Renal pelvis (tissue), 1 donor: ENCODE measurements at regions not wholly inside any gene's neighbourhood (a gene's known extent, or its start where the extent isn't known, plus 50 kb on each side); places are given as distances from the start of the nearest gene placed in this dataset.

Source experiments
- DNase-seq: peaks from one replicate; pipeline ENCODE4 v3.0.0-alpha.2; 2013

DNA sequence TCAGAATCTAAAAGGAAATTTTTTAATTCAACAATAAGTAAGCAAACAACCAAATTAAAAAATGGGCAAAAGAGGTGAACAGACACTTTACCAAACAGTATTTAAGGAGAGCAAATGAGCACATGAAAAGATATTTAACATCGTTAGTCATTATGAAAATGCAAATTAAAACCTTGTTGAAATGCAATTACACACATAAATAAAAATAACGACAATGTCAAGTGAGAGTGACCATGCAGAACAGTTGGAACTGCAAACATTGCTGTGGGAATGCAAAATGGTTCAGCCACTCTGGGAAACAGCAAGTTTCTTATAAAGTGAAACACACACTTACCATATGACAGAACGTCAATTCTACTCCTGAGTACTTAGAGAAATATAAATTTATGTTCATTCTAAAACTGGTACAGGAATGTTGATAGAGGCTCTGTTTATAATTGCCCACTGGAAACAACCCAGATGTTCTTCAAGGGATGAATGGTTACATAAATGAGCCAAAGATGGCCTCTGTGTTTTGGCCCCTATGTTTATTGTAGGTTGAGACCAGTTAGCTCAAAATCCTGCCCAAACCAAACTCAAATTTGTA, 678.1 kb downstream of the UQCRFS1 start:
- no peak for DNase-seq

DNA sequence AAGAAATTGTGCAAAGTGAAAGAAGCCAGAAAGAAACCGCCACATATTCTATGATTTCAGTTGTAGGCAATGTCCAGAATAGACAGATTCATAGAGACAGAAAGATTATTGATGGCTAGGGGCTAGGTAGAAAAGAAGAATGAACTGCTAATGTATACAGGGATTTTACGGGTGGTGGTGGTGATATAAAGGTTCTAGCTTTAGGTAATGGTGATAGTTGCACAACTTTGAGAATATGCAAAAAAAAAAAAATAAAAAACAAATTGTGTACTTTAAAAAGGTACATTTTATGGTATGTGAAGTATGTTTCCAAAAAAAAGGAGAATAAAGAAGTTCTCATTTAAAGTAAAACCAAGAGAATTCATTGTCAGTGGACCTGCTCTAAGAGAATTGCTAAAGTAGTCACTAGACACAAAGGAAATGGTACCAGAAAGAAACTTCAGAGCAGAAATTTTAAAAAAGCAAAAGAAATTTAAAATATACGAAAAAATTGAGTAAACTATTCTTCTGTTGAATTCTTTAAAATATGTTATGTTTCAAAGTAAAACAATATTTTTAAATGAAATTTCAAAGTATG, 680.1 kb downstream of the UQCRFS1 start:
- no peak for DNase-seq

DNA sequence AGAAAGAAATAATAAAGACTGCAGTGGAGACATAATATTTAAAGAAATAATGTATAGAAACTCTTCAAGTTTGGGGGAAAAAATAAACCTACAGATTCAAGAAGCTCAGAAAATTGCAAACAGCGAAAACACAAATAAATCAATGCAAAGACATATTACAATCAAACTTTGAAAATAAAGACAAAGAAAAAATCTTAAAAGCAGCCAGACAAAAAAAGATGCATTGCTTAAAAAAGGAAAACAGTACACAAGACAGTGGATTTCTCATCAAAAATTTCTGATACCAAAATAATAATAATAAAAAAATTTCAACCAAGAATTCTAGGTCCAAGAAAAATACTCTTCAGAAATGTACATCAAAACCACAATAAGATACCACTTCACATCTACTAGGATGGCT, 681.0 kb downstream of the UQCRFS1 start:
- no peak for DNase-seq

DNA sequence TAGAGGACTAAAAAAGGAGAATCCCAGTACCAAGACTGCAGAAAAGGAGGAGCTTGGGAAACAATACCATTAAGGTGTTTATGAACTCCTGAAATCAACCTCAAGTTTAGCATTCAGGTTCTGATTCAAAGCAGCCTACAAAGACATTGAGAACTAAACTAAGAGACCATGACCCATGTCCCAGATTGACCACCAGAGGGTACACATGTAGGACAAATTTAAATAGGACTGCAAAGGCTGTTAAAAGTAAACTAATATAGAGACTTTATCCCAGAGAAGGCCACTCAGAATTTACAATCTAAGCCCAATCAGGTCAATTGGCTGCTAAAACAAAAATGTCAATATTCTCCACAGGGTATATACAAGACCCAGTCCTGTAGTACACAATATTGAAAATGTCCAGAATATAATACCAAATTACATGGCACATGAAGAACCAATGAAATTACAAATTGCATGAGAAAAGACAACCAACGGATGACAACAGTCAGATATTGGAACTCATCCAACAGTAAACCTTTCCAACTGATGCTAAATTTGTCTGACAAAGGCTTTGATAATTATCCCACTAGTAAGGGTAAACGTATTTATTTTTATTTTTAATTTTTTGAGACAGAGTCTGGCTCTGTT, 682.4 kb downstream of the UQCRFS1 start:
- no peak for DNase-seq

DNA sequence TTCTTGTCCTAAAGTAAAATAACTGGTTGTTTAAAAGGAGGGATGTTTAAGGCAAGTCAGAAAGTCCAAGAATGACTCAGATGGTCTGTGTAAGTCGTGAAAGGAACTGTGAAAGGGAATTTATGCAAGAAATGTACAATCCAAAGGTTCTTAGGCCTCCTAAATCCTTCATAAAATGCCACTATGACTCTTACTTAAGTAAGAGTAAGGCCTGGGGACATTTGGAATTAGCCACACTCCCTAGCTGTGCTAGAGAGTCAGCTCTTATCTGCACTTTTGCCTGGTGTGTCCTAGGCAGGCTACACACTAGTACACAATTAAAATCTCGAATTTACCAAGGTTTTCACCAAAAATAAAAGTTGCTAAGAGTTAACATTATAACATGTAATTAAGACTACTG, 686.9 kb downstream of the UQCRFS1 start:
- DNase-seq = no peak

DNA sequence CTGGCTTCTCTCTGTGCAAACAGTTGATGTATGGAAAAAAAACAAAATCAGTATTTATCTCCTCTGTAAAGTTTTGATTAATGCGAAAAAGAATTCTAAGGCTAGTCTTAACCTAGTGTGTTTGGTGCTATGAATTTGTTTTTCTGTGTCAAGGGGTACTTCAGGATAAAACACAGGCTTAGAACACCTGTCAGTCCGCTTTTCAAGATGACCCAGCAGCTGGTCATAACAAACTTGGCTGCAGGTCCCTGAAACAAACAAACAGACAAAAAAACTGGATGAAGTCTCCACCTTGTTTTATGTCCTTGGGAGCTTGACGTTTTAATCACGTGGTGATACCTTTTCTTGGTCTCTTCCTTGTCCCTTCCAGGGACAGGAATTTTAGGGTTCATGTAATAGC, 689.3 kb downstream of the UQCRFS1 start:
- DNase-seq = no peak

DNA sequence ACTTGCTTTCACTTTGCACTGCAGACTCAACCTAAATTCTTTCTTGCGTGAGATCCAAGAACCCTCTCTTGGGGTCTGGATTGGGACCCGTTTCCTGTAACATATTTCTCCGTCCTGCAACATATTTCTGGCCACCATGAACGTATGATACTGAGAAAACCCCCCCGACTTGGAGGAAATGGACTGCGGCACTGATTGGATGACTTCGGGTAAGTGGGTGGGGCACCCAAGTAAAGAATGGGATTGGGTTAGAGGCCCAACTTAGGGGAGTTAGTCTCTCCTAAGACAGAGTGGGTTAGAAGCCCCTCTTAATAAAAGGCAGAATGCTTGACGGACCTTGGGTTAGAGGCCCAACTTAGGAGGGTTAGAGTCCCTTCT, 690.4 kb downstream of the UQCRFS1 start:
- no peak for DNase-seq

DNA sequence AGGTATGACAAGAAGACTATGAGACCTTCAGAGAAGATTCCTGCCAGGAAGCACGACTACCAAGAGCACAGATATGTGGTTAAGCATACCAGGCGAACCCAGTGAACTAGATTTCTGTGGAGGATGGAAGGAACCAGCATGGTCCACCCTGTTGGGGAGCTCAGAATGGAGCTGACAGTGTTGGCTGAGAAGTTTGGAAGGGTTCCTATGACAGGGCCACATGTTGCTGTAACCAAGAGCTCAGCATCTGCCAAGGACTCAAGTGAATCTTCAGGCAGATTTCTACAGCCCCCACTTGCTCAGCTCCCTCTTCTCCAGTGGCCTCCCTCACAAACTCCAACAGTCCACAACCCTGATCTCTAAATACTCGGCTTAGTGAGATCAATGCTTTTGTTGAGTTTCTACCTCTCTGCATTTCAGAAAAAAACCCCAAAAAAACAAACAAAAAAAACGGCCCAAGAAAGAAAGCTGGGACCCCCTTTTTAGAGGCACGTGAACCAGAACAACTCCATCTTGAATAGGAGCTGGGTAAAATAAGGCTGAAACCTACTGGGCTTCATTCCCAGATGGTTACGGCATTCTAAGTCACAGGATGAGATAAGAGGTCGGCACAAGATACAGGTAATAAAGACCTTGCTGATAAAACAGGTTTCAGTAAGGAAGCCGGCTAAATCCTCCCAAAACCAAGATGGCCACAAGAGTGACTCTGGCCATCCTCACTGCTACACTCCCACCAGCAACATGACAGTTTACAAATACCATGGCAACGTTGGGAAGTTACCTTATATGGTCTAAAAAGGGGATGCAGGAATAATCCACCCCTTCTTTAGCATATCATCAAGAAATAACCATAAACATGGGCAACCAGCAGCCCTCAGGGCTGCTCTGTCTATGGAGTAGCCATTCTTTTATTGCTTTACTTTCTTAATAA, 691.1 kb downstream of the UQCRFS1 start:
- no peak for DNase-seq

DNA sequence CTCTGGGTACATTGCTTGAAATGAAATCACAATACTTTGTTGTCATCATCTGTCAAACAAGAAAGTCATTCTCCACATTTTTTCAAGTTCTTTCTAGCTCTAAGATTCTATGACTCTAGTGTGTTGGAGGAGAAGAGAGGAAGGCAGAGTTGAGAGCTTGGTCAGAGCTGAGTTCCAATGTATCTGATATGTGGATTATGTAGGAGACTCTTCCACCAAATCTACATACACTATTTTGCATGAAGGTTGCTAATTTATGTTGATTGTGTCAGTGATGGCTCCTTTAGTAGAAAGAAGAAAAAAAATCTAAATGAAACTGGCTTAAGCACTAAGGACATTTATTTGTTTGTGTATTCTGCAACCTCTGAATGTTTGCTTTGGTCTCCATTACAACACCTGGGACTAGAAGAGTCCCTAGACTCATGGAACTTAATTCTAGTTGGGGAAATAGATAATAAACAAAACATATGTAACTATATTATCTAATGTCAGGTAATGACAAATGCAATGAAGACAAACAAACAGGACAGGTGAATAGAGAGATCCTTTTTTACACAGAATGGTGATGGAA, 691.9 kb downstream of the UQCRFS1 start:
- no peak for DNase-seq

DNA sequence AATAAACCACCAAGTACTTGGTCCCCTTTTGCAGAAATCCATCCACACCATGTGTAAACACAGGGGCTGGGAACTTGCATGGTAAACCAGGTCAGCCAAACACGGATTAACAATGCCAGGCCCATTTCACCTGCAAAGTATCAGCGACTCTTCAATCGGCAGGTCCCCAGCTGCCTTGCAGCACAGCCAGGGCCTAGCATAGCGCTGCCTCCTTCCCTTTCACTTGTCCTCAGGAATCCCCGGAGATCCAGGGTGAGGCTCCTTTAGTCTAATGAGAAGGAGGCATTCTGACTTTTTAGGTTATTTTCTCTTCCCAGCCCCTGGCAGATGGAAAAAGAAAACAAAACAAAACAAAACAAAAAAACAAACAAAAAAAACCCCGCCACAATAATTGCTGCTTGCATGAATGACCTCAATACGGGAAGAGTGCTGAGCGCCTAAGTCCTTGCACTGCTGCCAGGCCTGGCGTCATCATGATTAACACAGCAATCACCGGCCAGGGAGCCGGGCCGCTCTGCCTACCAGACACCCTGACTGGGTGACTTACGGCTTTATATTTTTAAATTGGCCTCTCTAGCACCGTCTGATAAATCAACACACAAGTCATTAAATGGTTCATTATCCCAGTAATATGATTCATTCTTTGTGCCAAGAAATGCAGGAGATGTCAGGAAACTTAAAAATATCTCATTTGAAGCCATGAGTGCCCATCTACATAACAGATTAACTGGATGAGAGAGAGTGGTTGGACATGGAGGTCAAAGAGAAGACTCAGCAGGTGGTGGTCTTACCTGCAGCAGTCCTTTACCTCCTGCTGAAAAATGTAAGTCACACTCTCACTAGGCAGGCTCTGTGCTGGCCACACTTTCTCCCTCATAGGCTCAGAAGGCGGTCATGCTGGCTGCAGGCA, 692.7 kb downstream of the UQCRFS1 start:
- DNase-seq = no peak

DNA sequence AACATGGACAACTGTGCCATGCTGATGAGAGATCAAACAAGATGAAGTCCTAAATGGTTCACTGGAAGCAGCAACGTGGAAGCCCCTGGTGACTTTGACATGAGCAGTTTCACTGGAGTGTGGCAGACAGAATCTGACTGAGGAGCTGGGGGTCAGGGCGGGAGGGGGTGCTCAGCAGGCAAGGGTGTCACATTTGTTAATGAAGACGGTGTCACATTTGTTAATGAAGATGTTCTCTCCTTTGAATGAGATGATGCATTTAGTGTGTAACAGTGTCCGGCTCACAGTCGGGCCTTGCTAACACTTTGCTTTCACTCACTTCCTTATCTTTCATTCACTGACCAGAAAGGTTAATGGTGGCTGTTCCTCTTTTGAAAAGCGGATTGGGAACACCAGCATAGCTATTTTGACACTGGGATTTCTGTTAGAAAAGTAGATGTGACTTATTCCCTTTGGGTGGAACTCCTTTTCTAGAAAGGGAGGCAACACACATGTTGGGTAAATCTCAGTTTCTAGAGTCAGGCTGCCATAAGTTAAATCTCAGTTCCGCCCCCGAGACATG, 693.7 kb downstream of the UQCRFS1 start:
- no peak for DNase-seq

DNA sequence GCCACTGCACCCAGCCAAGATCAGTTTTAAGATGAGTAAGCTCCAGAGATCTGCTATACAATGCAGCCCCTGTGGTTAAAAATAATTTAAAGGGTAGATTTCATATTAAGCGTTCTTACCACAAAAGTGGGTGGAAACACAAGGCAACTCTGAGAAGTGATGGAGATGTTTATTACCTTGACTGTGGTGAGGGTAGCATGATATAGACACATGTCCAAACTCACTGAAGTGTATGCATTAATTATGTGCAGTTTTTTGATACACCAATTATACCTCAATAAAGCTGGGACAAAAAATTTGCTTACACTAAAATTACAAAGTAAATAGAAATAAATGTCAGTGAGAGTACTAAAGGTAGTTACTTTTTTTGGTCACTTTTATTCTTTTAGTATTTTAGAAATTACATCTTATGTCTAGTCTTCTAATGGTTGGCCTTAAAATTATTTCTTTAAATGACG, 696.5 kb downstream of the UQCRFS1 start:
- DNase-seq = no peak

DNA sequence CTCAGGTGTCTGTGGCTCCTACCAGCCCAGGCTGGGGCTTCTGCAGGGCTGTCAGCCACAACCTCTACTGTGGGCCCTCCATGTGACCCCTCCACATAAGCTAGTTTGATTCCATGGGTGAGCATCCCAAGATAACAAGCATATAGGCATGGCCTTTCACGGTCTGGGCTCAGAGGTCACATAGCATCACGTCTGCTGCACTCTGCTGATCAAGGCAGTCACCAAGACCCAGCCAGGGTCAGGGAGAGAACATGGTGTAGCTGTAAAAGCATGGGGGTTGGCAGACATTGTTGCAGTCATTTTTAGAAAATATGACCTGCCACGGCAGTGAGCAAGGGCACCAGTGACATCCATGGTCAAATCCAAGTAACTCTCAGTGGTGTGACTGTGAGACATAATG, 698.8 kb downstream of the UQCRFS1 start:
- DNase-seq = no peak

DNA sequence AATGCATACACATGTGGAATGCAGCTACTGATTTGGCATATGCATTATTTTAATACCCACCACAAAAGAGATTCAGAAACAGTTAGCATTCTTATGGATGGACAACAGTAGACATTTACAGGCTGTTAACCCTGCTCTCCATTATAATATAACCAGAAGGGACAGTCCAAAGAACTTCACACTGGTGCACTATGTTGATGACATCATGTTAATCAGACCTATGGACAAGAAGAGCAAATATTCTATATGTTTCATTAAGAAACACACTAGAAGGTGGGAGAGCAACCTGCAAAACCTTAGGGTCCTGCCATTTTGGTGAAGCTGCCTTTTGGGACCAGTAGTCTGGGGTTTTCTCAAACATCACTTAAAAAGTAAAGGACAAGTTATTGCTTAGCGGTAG, 701.3 kb downstream of the UQCRFS1 start:
- DNase-seq = no peak

DNA sequence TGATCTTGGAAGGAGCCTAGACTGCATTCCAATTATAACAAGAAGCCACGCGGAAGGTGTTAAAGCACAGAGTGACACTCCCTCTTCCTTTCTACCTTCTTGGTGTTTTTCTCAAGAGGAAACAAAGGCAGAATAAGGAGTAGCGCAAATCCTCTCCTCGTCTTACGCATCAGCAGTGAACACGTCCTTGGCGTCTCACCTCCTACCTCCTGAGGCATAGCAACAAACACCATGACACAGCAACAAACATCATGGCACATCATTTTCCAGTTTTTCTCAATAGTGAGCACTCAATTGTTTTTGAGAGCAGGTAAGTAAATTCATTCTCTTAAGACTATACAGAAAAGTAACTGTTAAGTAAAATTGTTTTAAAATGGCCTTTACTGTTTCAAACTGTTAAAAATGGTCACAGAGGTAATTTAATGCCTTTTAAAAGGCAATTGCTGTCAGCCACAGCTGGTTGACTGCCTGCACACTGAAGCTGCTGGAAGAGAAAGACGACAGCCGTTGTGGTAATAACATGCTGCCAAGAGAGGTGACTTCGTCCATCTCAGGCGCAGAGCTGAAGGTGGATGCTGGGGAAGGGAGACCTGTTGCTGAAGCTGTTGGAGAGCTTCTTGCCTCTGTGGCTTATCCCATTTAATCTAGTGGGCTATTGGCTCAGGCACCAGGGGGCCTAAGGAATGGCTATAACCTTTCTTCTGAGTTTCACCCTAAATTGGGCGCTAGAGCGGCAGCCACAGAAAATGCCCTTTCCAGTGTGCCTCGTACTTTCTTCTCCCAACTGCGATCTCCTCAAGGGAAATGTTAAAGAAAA, 703.7 kb downstream of the UQCRFS1 start:
- no peak for DNase-seq

DNA sequence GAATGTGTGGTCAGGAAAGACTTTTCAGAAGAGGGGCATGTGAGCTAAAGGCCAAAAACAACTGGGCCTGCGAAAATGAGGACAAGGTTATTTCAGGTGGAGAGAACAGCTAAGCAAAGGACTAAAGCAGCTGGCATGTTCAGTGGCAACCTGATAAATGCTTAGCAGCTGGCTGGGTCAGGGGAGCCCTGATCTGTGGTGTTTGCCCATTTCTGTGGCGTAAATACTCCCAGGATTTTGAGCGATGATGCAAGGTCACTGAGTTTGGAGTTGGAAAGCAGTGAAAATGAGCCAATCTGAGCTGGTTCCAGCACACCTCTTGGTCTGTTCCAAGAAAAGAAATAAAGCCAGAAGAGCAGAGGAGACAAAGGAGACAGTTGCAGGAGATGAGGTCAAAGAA, 704.3 kb downstream of the UQCRFS1 start:
- DNase-seq = no peak

DNA sequence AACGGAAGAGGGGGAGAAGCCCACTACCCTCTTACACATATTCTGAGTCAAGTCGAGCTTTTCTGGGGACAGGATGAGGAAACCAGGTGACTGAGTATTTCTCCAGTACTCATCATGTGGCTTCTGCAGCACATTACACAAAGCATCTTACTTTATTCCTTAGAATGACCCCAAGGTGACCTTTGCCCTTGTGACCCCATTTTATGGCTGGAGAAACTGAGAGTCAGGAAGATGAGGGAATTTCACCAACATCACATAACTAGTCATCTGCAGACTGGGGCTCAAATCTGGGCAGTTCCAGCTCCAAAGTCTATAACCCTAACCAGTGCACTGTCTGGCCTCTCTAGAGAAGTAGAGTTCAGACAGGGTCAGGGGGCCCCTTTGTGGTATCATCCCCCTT, 707.0 kb downstream of the UQCRFS1 start:
- DNase-seq = no peak

DNA sequence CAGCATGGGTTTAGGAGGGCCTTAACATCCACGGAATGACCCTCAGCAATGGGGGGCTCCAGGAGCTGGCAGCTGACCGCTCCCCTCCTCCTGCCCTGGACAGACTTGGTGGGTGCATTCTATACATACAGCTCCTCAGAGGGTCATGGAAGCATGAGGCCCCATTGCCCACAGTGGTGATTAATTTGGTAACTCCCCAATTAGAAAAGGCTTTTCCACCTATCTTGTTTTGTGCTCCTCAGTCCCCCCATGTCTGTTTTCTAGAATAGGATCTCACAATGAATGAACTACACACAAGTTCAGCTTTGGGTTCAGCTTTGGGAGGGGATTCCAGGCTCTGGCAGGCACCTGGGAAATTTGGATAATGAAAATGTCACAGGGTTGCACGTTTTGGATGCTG, 707.8 kb downstream of the UQCRFS1 start:
- DNase-seq = no peak

DNA sequence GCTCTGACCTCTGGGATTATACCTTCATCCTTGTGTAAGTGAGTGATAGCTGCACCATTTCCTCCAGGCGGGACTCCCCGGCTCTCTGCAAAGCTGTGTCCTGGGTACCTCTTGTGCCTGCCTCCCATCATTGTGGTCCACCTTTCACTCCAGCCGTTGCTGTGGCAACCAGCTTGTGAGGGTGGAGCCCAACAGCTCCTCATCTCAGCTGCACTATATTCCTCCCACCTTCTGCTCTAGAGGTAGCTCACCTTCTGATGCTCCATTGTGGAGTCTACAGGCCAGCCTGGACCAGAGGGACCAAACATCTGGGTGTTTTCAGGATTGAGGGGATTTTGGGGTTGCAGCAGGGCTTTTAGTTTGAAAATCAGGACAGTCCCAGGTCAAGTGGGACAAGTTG, 708.2 kb downstream of the UQCRFS1 start:
- no peak for DNase-seq

DNA sequence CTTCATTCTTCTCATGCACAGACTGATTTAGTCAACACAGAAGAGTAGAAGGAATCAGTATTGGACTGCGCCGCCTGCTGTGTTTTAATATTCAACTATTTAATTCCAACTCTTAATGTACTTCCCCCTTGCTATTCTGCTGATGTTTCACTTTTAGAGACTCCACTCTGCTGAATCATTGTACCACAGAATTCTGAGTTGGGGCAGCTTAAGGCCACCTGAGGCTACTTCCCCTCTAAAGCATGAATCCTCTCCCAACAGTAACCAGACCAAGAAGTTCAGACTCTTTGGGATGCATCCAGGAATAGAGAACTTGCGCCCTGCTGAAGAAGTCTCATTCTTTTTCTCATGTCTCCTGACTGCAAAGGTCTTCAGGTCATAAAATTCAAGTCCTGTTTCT, 708.8 kb downstream of the UQCRFS1 start:
- DNase-seq = no peak
